ENCODE measurements at regions not wholly inside any gene's neighbourhood (a gene's known extent, or its start where the extent isn't known, plus 50 kb on each side); places are given as distances from the start of the nearest gene placed in this dataset.

DNA sequence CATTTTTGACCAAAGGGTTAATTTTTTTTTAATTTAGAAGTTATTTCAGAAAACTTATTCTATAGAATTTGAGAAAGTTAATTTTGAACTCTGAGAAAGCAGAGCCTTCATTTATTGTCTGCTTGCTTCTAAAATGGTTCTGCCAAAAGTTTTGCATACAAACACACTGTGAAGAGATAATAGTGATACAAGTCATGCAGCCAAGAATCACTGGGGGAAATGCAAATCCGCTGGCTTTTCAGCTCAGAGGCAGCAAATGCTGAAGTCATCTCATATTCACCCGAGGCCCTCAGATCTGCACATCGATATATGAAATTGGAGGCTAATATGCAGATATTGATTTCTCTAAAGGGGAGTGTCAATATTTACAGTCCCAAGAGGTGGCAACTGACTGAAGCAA lies 186.2 kb downstream of the KIT start:
- TF ChIP-seq, protein P1, sequence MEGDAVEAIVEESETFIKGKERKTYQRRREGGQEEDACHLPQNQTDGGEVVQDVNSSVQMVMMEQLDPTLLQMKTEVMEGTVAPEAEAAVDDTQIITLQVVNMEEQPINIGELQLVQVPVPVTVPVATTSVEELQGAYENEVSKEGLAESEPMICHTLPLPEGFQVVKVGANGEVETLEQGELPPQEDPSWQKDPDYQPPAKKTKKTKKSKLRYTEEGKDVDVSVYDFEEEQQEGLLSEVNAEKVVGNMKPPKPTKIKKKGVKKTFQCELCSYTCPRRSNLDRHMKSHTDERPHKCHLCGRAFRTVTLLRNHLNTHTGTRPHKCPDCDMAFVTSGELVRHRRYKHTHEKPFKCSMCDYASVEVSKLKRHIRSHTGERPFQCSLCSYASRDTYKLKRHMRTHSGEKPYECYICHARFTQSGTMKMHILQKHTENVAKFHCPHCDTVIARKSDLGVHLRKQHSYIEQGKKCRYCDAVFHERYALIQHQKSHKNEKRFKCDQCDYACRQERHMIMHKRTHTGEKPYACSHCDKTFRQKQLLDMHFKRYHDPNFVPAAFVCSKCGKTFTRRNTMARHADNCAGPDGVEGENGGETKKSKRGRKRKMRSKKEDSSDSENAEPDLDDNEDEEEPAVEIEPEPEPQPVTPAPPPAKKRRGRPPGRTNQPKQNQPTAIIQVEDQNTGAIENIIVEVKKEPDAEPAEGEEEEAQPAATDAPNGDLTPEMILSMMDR (IDR thresholded peaks at IDR 0.05; ENCODE audit: borderline replicate concordance, control extremely low read depth, extremely low read depth, insufficient read depth, missing control alignments) = no peak
- DNase-seq (ENCODE audit: low spot score) = no peak
- in situ Hi-C loops (cut with MboI; ENCODE audit: low sequenced_read_pairs, unreplicated experiment) = no loop called here

DNA sequence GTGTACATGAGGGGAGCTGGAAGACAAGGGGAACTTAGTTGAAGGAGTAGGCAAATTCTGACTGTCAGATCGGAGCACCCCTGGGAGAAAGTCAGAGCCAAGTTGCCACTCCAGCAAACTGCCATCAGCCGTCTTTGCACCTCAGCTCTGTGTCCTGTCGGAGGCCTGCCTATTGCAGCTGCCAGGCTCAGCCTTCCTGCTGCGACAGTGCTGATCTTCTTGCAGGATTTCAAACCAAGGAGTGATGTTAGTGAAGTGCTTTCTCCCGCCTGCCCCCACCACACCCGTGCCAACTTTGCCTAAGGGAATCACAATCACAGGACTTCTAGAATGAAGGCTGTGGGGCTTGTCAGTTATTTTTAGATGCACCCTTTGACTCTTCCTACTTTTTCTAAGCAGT lies 185.3 kb downstream of the KIT start:
- DNase-seq (ENCODE audit: low spot score) = no peak
- TF ChIP-seq, protein P1 (IDR thresholded peaks at IDR 0.05; ENCODE audit: borderline replicate concordance, control extremely low read depth, extremely low read depth, insufficient read depth, missing control alignments) = no peak
- in situ Hi-C loops (cut with MboI; ENCODE audit: low sequenced_read_pairs, unreplicated experiment) = no loop called here

DNA sequence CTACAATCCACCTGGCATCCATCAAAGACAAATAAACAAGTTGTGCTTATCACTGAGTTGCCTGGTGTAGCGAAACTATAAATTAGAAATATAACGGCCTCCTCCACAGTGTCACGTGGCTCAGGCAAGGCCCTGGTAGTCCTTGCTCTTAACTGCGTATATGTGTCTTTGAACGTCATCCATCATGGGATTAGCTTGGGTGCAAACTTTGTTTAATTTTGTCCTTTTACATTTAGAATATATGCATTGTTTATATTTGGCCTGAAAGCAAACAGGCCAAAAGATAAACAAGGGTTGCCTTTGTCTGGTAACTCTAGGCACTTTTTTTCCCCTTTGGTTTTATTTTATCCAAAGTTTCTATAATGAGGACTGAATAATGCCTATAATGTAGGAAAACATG lies 184.9 kb downstream of the KIT start:
- TF ChIP-seq, protein P1 (IDR thresholded peaks at IDR 0.05; ENCODE audit: borderline replicate concordance, control extremely low read depth, extremely low read depth, insufficient read depth, missing control alignments) = no peak
- in situ Hi-C loops (cut with MboI; ENCODE audit: low sequenced_read_pairs, unreplicated experiment) = no loop called here
- DNase-seq (ENCODE audit: low spot score) = no peak

DNA sequence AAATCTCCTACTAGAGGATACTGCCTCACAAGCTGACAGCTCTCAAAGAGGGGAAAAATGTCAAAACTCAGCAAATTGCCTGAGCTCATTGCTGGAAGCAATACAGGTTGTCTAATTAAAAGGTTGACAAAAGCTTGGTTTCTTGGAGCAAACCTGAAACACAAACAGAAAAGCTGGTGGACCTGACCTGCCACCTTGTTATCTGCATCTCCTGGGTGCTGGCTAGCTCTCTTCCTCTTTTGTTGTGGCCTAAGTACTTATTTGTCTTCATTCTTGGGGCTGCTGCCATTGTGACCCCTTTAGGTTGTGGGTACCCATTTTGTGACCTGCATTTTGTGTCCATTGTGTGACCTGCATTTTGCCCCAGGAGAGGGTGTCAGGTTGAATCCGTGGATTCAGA lies 184.5 kb downstream of the KIT start:
- TF ChIP-seq, protein P1 (IDR thresholded peaks at IDR 0.05; ENCODE audit: borderline replicate concordance, control extremely low read depth, extremely low read depth, insufficient read depth, missing control alignments) = no peak
- no peak for DNase-seq (ENCODE audit: low spot score)
- in situ Hi-C loops (cut with MboI; ENCODE audit: low sequenced_read_pairs, unreplicated experiment) = no loop called here

DNA sequence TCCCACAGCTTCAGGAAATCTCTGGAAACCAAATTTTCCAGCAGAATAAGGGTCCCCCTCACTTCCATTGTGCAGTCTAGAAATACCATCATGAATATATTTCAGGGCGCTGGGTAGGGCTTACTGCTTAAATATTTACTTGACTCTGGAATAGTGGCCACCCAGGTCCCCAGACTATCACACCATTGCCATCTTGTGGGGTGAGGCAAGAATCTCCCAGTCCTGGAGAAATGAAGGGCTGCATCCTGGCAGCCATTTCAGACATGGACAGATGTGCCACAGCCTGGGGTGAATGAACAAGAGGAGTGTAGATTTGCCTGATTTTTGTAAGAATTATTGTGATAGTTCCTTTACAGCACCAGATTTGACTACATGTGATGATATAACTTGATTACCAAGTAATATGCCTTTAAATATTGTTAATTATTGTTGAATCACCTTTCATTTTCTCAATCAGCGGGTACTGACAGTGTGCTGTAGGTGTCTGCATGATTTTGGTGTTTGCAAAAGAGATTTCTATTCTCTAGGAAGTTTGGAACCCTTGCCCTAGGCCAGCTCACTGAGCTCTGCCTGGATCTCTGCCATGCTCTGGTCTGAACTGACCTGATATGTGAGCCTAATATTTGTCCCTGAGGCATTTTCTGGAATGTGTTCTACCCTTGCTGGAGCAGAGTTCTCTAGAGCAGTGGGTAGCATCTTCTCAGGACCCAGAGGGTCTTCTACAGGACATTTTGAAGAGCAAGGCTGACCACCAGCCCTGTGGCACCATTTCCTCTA lies 183.4 kb downstream of the KIT start:
- in situ Hi-C loops (cut with MboI; ENCODE audit: low sequenced_read_pairs, unreplicated experiment) = no loop called here
- no peak for DNase-seq (ENCODE audit: low spot score)
- TF ChIP-seq, protein P1 (IDR thresholded peaks at IDR 0.05; ENCODE audit: borderline replicate concordance, control extremely low read depth, extremely low read depth, insufficient read depth, missing control alignments) = no peak

DNA sequence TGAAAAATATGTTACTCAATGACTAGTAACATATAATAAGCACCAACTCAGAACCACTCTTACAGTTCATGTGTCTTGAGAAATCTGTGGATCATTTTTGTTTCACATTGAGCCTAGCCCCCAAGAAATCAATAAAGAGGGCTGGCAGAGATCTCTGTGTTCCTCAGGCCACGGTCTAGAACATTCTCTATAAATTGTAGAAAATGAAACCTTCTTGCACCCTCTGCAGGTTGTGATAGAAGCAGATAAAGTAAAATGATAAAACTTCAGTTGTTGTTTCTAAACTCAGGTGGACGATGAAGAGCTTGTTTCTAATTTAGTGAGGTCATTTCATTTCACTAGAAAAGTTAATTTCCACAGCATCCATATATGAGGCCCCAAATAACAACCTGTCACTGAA lies 182.7 kb downstream of the KIT start:
- no peak for DNase-seq (ENCODE audit: low spot score)
- in situ Hi-C loops (cut with MboI; ENCODE audit: low sequenced_read_pairs, unreplicated experiment) = no loop called here
- TF ChIP-seq, protein P1 (IDR thresholded peaks at IDR 0.05; ENCODE audit: borderline replicate concordance, control extremely low read depth, extremely low read depth, insufficient read depth, missing control alignments) = no peak

Data from GM13976 (cell line).